ENCODE measurements at regions not wholly inside any gene's neighbourhood (a gene's known extent, or its start where the extent isn't known, plus 50 kb on each side); places are given as distances from the start of the nearest gene placed in this dataset.

DNA sequence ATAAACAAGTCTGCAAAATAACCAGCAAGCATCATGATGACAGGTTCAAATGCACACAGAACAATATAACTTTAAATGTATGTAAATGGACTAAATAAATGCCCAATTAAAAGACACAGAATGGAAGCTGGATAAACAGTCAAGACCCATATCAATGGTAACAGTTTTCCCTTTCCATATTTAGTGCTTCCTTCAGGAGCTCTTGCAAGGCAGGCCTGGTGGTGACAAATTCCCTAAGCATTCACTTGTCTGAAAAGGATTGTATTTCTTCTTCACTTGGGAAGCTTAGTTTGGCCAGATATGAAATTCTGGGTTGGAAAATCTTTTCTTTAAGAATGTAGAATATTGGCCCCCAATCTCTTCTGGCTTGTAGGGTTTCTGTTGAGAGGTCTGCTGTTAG lies 120.2 kb upstream of the RASA1 start:
- TF ChIP-seq CBX2 (IDR thresholded peaks at IDR 0.05; ENCODE audit: borderline replicate concordance, low read depth) = no peak
- TF ChIP-seq, protein P1, sequence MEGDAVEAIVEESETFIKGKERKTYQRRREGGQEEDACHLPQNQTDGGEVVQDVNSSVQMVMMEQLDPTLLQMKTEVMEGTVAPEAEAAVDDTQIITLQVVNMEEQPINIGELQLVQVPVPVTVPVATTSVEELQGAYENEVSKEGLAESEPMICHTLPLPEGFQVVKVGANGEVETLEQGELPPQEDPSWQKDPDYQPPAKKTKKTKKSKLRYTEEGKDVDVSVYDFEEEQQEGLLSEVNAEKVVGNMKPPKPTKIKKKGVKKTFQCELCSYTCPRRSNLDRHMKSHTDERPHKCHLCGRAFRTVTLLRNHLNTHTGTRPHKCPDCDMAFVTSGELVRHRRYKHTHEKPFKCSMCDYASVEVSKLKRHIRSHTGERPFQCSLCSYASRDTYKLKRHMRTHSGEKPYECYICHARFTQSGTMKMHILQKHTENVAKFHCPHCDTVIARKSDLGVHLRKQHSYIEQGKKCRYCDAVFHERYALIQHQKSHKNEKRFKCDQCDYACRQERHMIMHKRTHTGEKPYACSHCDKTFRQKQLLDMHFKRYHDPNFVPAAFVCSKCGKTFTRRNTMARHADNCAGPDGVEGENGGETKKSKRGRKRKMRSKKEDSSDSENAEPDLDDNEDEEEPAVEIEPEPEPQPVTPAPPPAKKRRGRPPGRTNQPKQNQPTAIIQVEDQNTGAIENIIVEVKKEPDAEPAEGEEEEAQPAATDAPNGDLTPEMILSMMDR (IDR thresholded peaks at IDR 0.05) = no peak
- TF ChIP-seq, protein P2, sequence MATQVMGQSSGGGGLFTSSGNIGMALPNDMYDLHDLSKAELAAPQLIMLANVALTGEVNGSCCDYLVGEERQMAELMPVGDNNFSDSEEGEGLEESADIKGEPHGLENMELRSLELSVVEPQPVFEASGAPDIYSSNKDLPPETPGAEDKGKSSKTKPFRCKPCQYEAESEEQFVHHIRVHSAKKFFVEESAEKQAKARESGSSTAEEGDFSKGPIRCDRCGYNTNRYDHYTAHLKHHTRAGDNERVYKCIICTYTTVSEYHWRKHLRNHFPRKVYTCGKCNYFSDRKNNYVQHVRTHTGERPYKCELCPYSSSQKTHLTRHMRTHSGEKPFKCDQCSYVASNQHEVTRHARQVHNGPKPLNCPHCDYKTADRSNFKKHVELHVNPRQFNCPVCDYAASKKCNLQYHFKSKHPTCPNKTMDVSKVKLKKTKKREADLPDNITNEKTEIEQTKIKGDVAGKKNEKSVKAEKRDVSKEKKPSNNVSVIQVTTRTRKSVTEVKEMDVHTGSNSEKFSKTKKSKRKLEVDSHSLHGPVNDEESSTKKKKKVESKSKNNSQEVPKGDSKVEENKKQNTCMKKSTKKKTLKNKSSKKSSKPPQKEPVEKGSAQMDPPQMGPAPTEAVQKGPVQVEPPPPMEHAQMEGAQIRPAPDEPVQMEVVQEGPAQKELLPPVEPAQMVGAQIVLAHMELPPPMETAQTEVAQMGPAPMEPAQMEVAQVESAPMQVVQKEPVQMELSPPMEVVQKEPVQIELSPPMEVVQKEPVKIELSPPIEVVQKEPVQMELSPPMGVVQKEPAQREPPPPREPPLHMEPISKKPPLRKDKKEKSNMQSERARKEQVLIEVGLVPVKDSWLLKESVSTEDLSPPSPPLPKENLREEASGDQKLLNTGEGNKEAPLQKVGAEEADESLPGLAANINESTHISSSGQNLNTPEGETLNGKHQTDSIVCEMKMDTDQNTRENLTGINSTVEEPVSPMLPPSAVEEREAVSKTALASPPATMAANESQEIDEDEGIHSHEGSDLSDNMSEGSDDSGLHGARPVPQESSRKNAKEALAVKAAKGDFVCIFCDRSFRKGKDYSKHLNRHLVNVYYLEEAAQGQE (IDR thresholded peaks at IDR 0.05) = no peak
